GM23338 (cell line): ENCODE measurements at regions not wholly inside any gene's neighbourhood (a gene's known extent, or its start where the extent isn't known, plus 50 kb on each side); places are given as distances from the start of the nearest gene placed in this dataset.

Source experiments
- ATAC-seq: fragments of 200-7000 bp; cut with Tn5 transposase; 3 replicates; pipeline ENCODE4 v1.9.1; 2020
- DNase-seq: peaks from one replicate; pipeline ENCODE4 v3.0.0-alpha.2; 2015; ENCODE audit warnings: low spot score
- H2AFZ ChIP-seq: fragments of 200-600 bp; sonication (generic); 2 replicates; pipeline ENCODE4 v1.8.0; 2016; ENCODE audit warnings: antibody characterized with exemption, mild to moderate bottlenecking, moderate library complexity
- H3F3A ChIP-seq: fragments of 200-600 bp; sonication (generic); replicated peaks from 2 replicates; pipeline ENCODE4 v1.8.0; 2017; ENCODE audit warnings: antibody characterized with exemption, mixed run types, low read depth
- H3K27ac ChIP-seq: fragments of 200-600 bp; sonication (generic); 2 replicates; pipeline ENCODE4 v1.6.1; 2016; ENCODE audit warnings: low read depth
- H3K27me3 ChIP-seq: fragments of 200-600 bp; sonication (generic); 2 replicates; pipeline ENCODE4 v1.8.0; 2016; ENCODE audit warnings: mild to moderate bottlenecking, mixed run types, moderate library complexity; ENCODE audit not compliant: insufficient read depth
- H3K36me3 ChIP-seq: fragments of 200-600 bp; sonication (generic); 2 replicates; pipeline ENCODE4 v1.8.0; 2016; ENCODE audit warnings: mild to moderate bottlenecking; ENCODE audit not compliant: insufficient read depth
- H3K4me1 ChIP-seq: fragments of 200-600 bp; sonication (generic); 2 replicates; pipeline ENCODE4 v1.8.0; 2016; ENCODE audit warnings: mild to moderate bottlenecking, moderate library complexity; ENCODE audit not compliant: insufficient read depth
- H3K4me2 ChIP-seq: fragments of 200-600 bp; sonication (generic); 2 replicates; pipeline ENCODE4 v1.7.1; 2017; ENCODE audit warnings: mixed run types
- H3K4me3 ChIP-seq: fragments of 200-600 bp; sonication (generic); 2 replicates; pipeline ENCODE4 v1.6.1; 2016; ENCODE audit warnings: mixed run types
- H3K79me2 ChIP-seq: fragments of 200-600 bp; sonication (generic); replicated peaks from 2 replicates; pipeline ENCODE4 v1.8.0; 2017; ENCODE audit warnings: mild to moderate bottlenecking; ENCODE audit not compliant: insufficient read depth
- H3K9me2 ChIP-seq: fragments of 200-600 bp; sonication (generic); 2 replicates; pipeline ENCODE4 v1.8.0; 2017; ENCODE audit not compliant: insufficient read depth
- H4K20me1 ChIP-seq: fragments of 200-600 bp; sonication (generic); replicated peaks from 2 replicates; pipeline ENCODE4 v1.8.0; 2017; ENCODE audit warnings: mild to moderate bottlenecking; ENCODE audit not compliant: insufficient read depth
- H3K27ac Mint-ChIP-seq: 2 replicates; pipeline ENCODE4 v1.8.0; 2020; ENCODE audit warnings: inconsistent platforms, mild to moderate bottlenecking, moderate library complexity, mixed read lengths
- H3K27me3 Mint-ChIP-seq: 3 replicates; pipeline ENCODE4 v1.8.0; 2022; ENCODE audit warnings: low read depth, mild to moderate bottlenecking, moderate library complexity, mixed read lengths, inconsistent platforms; ENCODE audit not compliant: insufficient read depth, poor library complexity
- H3K36me3 Mint-ChIP-seq: 3 replicates; pipeline ENCODE4 v1.8.0; 2021; ENCODE audit warnings: low read depth, mild to moderate bottlenecking, inconsistent platforms, moderate library complexity, mixed read lengths
- H3K4me1 Mint-ChIP-seq: 3 replicates; pipeline ENCODE4 v1.8.0; 2020; ENCODE audit warnings: mild to moderate bottlenecking, inconsistent platforms, mixed read lengths
- H3K4me3 Mint-ChIP-seq: 3 replicates; pipeline ENCODE4 v1.8.0; 2021; ENCODE audit warnings: moderate library complexity, mild to moderate bottlenecking, inconsistent platforms, mixed read lengths
- H3K9me3 Mint-ChIP-seq: 3 replicates; pipeline ENCODE4 v1.8.0; 2020; ENCODE audit warnings: moderate library complexity, mild to moderate bottlenecking, inconsistent platforms, mixed read lengths
- CTCF ChIP-seq, 2 experiments: fragments of 200-600 bp in 1 of 2; sonication (generic) in 1 of 2; conservative IDR thresholded peaks; 2 replicates each; pipeline versions ENCODE4 v1.5.1 to v1.6.1; 2016 to 2017; ENCODE audit warnings: antibody characterized with exemption in 2 of 2, low read depth in 2 of 2, mild to moderate bottlenecking in 2 of 2, moderate library complexity in 1 of 2
- ETS1 ChIP-seq: IDR thresholded peaks from 2 replicates; pipeline ENCODE4 v1.6.1; 2016; ENCODE audit warnings: antibody characterized with exemption
- NANOG ChIP-seq: IDR thresholded peaks from 2 replicates; pipeline ENCODE4 v1.6.1; 2016; ENCODE audit warnings: antibody characterized with exemption, borderline replicate concordance
- STAT1 ChIP-seq: IDR thresholded peaks from one replicate; pipeline ENCODE4 v1.6.1; 2016; ENCODE audit warnings: antibody characterized with exemption; ENCODE audit not compliant: unreplicated experiment
- ZNF114 ChIP-seq: fragments of 250-450 bp; sonication (Bioruptor Pico); IDR thresholded peaks from 2 replicates; pipeline ENCODE4 v1.5.0; 2020; ENCODE audit warnings: mild to moderate bottlenecking, moderate library complexity
- ZNF331 ChIP-seq: fragments of 250-450 bp; sonication (Bioruptor Pico); IDR thresholded peaks from 2 replicates; pipeline ENCODE4 v1.5.0; 2020; ENCODE audit warnings: low read depth, mild to moderate bottlenecking, moderate library complexity
- ZNF462 ChIP-seq: fragments of 250-450 bp; sonication (Bioruptor Pico); IDR thresholded peaks from 2 replicates; pipeline ENCODE4 v1.5.0; 2020; ENCODE audit warnings: mild to moderate bottlenecking, moderate library complexity

- ATAC-seq (no peak), DNase-seq (no peak)
- Mint-ChIP-seq H3K4me3 (no peak overlapping the region), H3K9me3 (no peaks in the 10 kb centered on the region; the same call in 2 of the 3 replicates), H3K27me3 (peaks cover 2% of the 10 kb centered on the region), H3K36me3 (no peaks in the 10 kb centered on the region), H3K4me1 (peaks cover 2% of the 10 kb centered on the region; the same call in 1 of the 3 replicates), H3K27ac (no peak overlapping the region)
- TF ChIP-seq CTCF (conservative IDR thresholded peaks at IDR 0.05; ENCODE audit: low read depth in 2 of 2): no peak
- no peak for TF ChIP-seq STAT1
- no peak for TF ChIP-seq ZNF462
- no peak for TF ChIP-seq ZNF331 (CRISPR knock-in tag)
- no peak for TF ChIP-seq NANOG
- no peak for TF ChIP-seq ZNF114 (CRISPR knock-in tag)
- no peak for TF ChIP-seq ETS1
- Histone ChIP-seq H3K4me3 (no peak overlapping the region), H4K20me1 (no peaks in the 10 kb centered on the region), H2AFZ (no peak overlapping the region), H3K4me1 (no peaks in the 10 kb centered on the region), H3K4me2 (no peak overlapping the region), H3F3A (no peaks in the 10 kb centered on the region), H3K9me2 (no peaks in the 10 kb centered on the region), H3K27ac (no peak overlapping the region), H3K27me3 (no peaks in the 10 kb centered on the region), H3K79me2 (no peaks in the 10 kb centered on the region), H3K36me3 (no peaks in the 10 kb centered on the region)
These were observed 221.4 kb downstream of the SPATA31D1 start for GRCh38 chr9:82209797-82210470.
